ENCODE measurements at regions not wholly inside any gene's neighbourhood (a gene's known extent, or its start where the extent isn't known, plus 50 kb on each side); places are given as distances from the start of the nearest gene placed in this dataset.
"Not testable (repeated sequence)": the region's sequence is repeated elsewhere in the genome, so short reads cannot be mapped to it uniquely, and the experiment has no call there.

GRCh38 chr10:45135443-45136198 lies 134.9 kb downstream of the ZNF22 start:
- H3K4me3 ChIP-seq (ENCODE audit: low read depth, poor library complexity, severe bottlenecking): no peak overlapping the region
- TF ChIP-seq POLR2A (IDR thresholded peaks at IDR 0.05): no peak
- no peak for DNase-seq (ENCODE audit: low spot score in 2 of 2)
- WGBS, 2 donors: 64 to 67% methylated on average over 12 of the region's 12 CpGs
- intact Hi-C loops (cut with DNase I; ENCODE audit: low total_unique reads): no loop called here

DNA sequence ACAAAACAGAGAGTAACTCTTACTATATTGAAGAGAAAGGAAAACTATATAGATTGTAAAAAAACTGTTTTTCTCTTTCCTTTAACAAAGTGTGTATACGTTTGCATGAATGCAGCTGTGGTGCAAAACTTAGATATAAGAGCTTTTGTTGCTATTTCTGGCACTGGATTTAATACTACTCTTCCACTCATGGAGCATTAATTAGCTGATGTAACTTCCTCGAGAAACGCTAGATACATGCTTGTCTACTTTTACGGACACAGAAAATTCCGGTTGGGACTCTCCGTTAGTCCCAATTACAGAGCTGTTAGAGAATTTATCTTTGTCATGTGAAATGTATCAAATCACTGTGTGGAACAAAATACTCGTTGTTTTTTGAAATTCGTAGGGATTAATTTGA lies 135.5 kb downstream of the ZNF22 start:
- intact Hi-C loops (cut with DNase I; ENCODE audit: low total_unique reads): no loop called here
- no peak for DNase-seq (ENCODE audit: low spot score in 2 of 2)
- H3K4me3 ChIP-seq (ENCODE audit: low read depth, poor library complexity, severe bottlenecking): no peak overlapping the region
- WGBS, 2 donors: 57 to 59% methylated on average over 8 of the region's 8 CpGs
- TF ChIP-seq CTCF (IDR thresholded peaks at IDR 0.05) (no peak), POLR2A (IDR thresholded peaks at IDR 0.05) (no peak)

- no peak overlapping the region for H3K4me3 ChIP-seq (ENCODE audit: low read depth, poor library complexity, severe bottlenecking)
- TF ChIP-seq POLR2A (IDR thresholded peaks at IDR 0.05): no peak
- TF ChIP-seq CTCF (IDR thresholded peaks at IDR 0.05): no peak
- 87% methylated on average over 3 of the region's 3 CpGs for WGBS, 2 donors
- no peak for DNase-seq (ENCODE audit: low spot score in 2 of 2)
- intact Hi-C loops (cut with DNase I; ENCODE audit: low total_unique reads): no loop called here
These were observed 143.8 kb downstream of the ZNF22 start for GRCh38 chr10:45144326-45145070.

DNA sequence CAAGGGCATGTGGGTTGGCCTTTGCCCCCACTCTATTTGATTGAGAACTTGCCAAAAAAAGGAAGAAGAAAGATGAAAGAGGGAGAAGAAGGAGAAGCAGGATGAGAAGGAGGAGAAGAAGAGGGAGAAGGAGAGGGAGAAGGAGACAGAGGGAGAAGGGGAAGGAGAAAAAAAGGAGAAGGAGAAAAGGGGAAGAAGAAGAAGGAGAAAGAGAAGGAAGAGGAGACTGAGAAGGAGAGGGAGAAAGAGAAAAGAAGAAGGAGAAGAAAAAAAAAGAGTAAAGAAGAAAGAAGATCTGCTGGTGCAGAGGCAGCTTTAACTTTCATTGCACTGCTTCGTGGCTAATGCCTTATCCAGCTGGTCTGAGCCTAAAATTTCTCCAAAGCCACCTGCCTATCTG lies 144.4 kb downstream of the ZNF22 start:
- intact Hi-C loops (cut with DNase I; ENCODE audit: low total_unique reads); H3K4me3 ChIP-seq (ENCODE audit: low read depth, poor library complexity, severe bottlenecking); DNase-seq (ENCODE audit: low spot score in 2 of 2): not testable (repeated sequence)
- 62 to 78% methylated on average over 1 of the region's 1 CpG for WGBS, 2 donors

- 47 to 54% methylated on average over 3 of the region's 3 CpGs for WGBS, 2 donors
- no peak for DNase-seq (ENCODE audit: low spot score in 2 of 2)
- H3K4me3 ChIP-seq (ENCODE audit: low read depth, poor library complexity, severe bottlenecking): no peak overlapping the region
- intact Hi-C loops (cut with DNase I; ENCODE audit: low total_unique reads): no loop called here
- TF ChIP-seq CTCF (IDR thresholded peaks at IDR 0.05): no peak
- TF ChIP-seq POLR2A (IDR thresholded peaks at IDR 0.05): no peak
These were observed 146.3 kb downstream of the ZNF22 start for GRCh38 chr10:45147000-45147399.

GRCh38 chr10:45150997-45151396 lies 150.3 kb downstream of the ZNF22 start:
- intact Hi-C loops (cut with DNase I; ENCODE audit: low total_unique reads): no loop called here
- WGBS, 2 donors: 90 to 93% methylated on average over 9 of the region's 9 CpGs
- DNase-seq (ENCODE audit: low spot score in 2 of 2): no peak
- TF ChIP-seq POLR2A (IDR thresholded peaks at IDR 0.05) (no peak), CTCF (IDR thresholded peaks at IDR 0.05) (no peak)
- no peak overlapping the region for H3K4me3 ChIP-seq (ENCODE audit: low read depth, poor library complexity, severe bottlenecking)

All from lower leg skin (tissue), 4 donors.